Activated CD4-positive, alpha-beta T cell treated with anti-CD3 and anti-CD28 coated beads, Interleukin-2, amount 10 ng/mL, durations not matched to agents 7 days and 5 days (primary cell): ENCODE measurements at regions not wholly inside any gene's neighbourhood (a gene's known extent, or its start where the extent isn't known, plus 50 kb on each side); places are given as distances from the start of the nearest gene placed in this dataset.
"Not testable (repeated sequence)": the region's sequence is repeated elsewhere in the genome, so short reads cannot be mapped to it uniquely, and the experiment has no call there.

Source experiments
- CTCF ChIA-PET: fragments of 350-600 bp; sonication (Branson Sonifier 250); formaldehyde crosslinking; loops from one replicate; lab custom pipeline; 2021; ENCODE audit warnings: antibody characterized with exemption; lab: Charles Lee
- POLR2A ChIA-PET: fragments of 350-600 bp; sonication (Branson Sonifier 250); formaldehyde crosslinking; loops from one replicate; lab custom pipeline; 2021; ENCODE audit warnings: antibody characterized with exemption; lab: Charles Lee
- DNase-seq: peaks from one replicate; pipeline ENCODE4 v3.0.0-alpha.2; 2020
- H3K27ac Mint-ChIP-seq: one replicate; pipeline ENCODE4 v1.8.0; 2021; ENCODE audit warnings: mild to moderate bottlenecking, moderate library complexity, mixed read lengths
- H3K27me3 Mint-ChIP-seq: one replicate; pipeline ENCODE4 v1.8.0; 2021; ENCODE audit warnings: mixed read lengths
- H3K36me3 Mint-ChIP-seq: one replicate; pipeline ENCODE4 v1.8.0; 2021; ENCODE audit warnings: low read depth, mixed read lengths
- H3K4me1 Mint-ChIP-seq: one replicate; pipeline ENCODE4 v1.8.0; 2021; ENCODE audit warnings: mixed read lengths
- H3K4me3 Mint-ChIP-seq: one replicate; pipeline ENCODE4 v1.8.0; 2021; ENCODE audit warnings: mild to moderate bottlenecking, moderate library complexity, mixed read lengths
- H3K9me3 Mint-ChIP-seq: one replicate; pipeline ENCODE4 v1.8.0; 2021; ENCODE audit warnings: mixed read lengths

DNA sequence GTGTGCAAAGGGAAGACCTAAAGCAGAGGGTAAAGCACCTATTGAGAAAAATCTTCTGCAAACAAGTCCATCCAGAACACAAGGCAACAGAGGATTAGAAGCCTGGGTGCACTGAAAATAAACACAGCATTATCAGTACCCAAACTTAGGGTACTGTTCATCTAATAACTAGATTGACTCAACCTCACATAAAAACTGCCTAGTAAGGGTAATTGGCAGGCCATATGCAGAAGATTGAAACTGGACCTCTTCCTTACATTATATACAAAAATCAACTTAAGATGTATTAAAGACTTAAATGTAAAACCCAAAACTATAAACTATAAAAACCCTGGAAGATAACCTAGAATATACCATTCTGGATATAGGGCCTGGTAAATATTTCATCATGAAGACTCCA, 91.2 kb upstream of the SIRPG start:
- DNase-seq: no peak
- ChIA-PET POLR2A (no interaction called here), CTCF (no interaction called here)
- H3K27me3 Mint-ChIP-seq: peaks cover 27% of the 10 kb centered on the region
- H3K9me3 Mint-ChIP-seq: peaks cover 7% of the 10 kb centered on the region
- no peak overlapping the region for H3K4me3 Mint-ChIP-seq
- no peaks in the 10 kb centered on the region for H3K36me3 Mint-ChIP-seq
- no peaks in the 10 kb centered on the region for H3K4me1 Mint-ChIP-seq
- H3K27ac Mint-ChIP-seq: no peak overlapping the region

DNA sequence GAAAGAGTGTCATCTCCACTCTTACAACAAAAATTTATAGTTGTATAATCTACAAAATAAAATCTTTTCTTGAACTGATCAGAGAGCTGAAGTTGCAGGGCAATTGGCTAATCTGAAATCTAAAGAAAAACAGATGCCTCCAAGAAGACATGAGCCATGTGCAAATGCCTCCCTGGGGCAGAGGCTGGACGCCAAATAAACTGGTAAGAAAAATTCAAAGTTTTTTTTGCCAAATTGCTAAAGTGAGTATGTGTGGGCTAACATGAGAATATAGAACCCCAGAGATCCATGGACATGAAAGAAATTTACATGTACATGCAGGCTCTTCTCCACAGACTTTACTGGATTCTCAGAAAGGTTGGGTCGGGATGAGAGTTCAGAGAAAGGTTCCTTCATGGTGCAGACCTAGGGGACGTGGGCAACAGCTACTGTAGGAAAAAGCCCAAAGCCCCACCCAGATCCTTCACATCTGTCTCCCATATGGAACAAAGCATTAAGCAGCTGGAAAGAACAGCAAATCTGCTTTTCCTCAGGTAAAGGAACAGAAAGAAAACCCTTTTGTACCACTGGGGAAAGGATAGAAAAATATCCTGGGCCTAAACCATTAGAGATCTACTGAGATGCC, 90.5 kb upstream of the SIRPG start:
- peaks cover 24% of the 10 kb centered on the region for H3K27me3 Mint-ChIP-seq
- no peak for DNase-seq
- POLR2A ChIA-PET: no interaction called here
- H3K4me3 Mint-ChIP-seq: no peak overlapping the region
- no peaks in the 10 kb centered on the region for H3K4me1 Mint-ChIP-seq
- peaks cover 7% of the 10 kb centered on the region for H3K9me3 Mint-ChIP-seq
- CTCF ChIA-PET: no interaction called here
- no peak overlapping the region for H3K27ac Mint-ChIP-seq
- H3K36me3 Mint-ChIP-seq: no peaks in the 10 kb centered on the region

DNA sequence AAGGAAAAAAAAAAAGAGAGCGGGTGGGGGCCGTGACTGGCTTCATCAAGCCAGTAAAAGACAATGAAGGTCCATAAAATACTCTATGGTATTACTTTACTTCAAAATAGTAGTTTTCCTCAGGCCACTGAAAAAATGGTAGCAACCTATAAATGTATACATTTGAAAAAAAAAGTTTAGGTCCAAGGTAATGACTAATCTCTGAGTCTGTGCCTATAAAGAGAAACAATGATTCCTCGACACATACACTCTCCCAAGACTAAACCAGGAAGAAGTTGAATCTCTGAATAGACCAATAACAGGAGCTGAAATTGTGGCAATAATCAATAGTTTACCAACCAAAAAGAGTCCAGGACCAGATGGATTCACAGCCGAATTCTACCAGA, 84.5 kb upstream of the SIRPG start:
- H3K27me3 Mint-ChIP-seq: peaks cover 16% of the 10 kb centered on the region
- CTCF ChIA-PET, DNase-seq, H3K4me3 Mint-ChIP-seq, H3K36me3 Mint-ChIP-seq, H3K27ac Mint-ChIP-seq, H3K9me3 Mint-ChIP-seq, POLR2A ChIA-PET, H3K4me1 Mint-ChIP-seq: not testable (repeated sequence)

DNA sequence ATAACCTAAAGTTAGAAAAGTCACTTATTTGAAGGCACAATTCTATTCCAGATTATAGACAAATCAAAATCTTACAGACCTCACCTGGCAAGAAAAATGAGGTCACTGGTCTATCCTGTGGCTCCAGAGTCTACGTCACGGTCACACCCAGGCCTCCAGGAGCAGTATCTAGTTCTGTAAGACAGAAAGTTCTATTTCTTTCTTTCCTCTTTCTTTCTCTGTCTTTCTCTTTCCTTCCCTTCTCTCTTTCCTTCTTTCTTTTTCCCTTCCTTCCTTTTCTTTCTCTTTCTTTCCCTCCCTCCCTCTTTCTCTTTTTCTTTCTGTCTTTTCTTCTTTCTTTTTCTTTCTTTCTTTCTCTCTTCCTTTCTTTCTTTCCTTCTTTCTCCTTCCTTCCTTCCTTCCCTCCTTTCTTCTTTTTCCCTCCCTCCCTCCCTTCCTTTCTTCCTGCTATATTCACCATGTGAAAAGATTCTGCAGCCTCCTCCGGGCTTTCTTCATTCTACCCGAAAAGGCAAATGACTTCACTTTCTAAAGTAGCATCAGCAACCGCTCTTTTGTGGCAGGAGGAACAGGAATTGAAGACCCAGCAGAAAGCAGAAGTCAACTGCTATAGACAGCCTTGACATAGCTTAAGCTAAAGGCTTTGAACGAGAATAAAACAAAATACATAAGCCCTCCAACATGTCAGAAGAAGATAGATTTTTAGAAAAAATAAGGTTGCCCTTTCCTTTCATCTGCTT, 83.9 kb upstream of the SIRPG start:
- CTCF ChIA-PET: no interaction called here
- H3K4me3 Mint-ChIP-seq: no peak overlapping the region

DNA sequence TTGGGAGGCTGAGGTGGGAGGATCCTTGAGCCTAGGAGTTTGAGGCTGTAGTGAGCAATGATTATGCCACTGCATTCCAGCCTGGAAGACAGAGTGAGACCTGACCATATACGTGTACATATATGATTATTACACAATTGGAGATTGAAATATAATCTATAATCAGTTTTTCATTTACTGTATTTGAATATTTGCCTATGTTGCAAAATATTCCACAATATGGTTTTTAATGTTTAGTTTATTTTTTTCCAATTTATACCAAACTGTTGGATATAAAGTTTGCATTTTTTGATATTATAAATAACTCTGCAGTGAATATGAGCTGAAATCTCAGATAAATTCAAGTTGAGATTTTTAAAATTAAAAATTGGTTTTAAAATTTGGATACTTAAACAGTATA, 79.6 kb upstream of the SIRPG start:
- peaks cover 15% of the 10 kb centered on the region for H3K27me3 Mint-ChIP-seq

More for the DNA sequence above, 83.9 kb upstream of the SIRPG start:
- Mint-ChIP-seq H3K4me1 (peaks cover 1% of the 10 kb centered on the region), H3K27ac (no peak overlapping the region), H3K36me3 (no peaks in the 10 kb centered on the region), H3K9me3 (no peaks in the 10 kb centered on the region), H3K27me3 (peaks cover 16% of the 10 kb centered on the region)
- POLR2A ChIA-PET: no interaction called here
- DNase-seq: no peak

DNA sequence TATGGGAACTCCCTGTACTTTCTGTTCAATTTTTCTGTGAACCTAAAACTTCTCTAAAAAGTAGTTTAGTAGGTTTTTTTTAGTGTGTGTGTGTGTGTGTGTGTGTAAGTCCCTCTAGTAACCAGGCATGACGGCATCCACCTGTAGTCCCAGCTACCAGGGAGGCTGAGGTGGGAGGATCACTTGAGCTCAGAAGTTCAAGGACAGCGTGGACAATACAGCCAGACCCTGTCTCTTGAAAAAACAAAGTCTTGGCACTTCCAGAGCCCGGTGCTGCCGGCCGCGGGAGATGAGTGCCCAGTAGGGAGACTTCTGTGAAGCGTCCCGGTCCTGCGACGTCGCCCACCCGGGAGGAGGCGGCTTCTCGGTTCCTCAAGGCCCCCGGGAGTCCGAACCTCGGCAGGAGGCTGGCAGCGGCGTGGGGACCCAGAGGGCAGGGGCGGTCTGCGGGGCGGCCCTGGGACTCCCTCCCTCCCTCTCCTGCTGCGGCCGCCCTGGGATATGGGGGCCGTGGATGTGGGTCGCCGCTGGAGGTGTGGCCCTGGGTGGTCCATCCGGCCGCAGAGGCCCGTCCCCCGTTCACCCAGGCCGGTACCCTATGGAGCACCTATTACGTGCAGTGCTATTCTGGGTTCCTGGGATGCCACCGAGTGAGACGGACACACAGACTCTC, 78.0 kb upstream of the SIRPG start:
- ChIA-PET POLR2A (interaction anchor here (0.5 kb wide), 1 partner anchor 21 kb away, joined by 3 read pairs; no protein-coding TSS in a partner anchor), CTCF (interaction anchor here (0.8 to 1.3 kb wide), 3 partner anchors 86 to 235 kb away, joined by 3 read pairs; no protein-coding TSS in a partner anchor)
- Mint-ChIP-seq H3K36me3 (no peaks in the 10 kb centered on the region), H3K27ac (no peak overlapping the region), H3K9me3 (no peaks in the 10 kb centered on the region), H3K4me3 (no peak overlapping the region), H3K27me3 (peaks cover 7% of the 10 kb centered on the region), H3K4me1 (peaks cover 10% of the 10 kb centered on the region)
- no peak for DNase-seq

More for the DNA sequence above, 79.6 kb upstream of the SIRPG start:
- no peaks in the 10 kb centered on the region for H3K9me3 Mint-ChIP-seq
- no peak overlapping the region for H3K27ac Mint-ChIP-seq
- CTCF ChIA-PET: no interaction called here
- POLR2A ChIA-PET: no interaction called here
- H3K36me3 Mint-ChIP-seq: no peaks in the 10 kb centered on the region
- peaks cover 11% of the 10 kb centered on the region for H3K4me1 Mint-ChIP-seq
- no peak overlapping the region for H3K4me3 Mint-ChIP-seq
- no peak for DNase-seq

DNA sequence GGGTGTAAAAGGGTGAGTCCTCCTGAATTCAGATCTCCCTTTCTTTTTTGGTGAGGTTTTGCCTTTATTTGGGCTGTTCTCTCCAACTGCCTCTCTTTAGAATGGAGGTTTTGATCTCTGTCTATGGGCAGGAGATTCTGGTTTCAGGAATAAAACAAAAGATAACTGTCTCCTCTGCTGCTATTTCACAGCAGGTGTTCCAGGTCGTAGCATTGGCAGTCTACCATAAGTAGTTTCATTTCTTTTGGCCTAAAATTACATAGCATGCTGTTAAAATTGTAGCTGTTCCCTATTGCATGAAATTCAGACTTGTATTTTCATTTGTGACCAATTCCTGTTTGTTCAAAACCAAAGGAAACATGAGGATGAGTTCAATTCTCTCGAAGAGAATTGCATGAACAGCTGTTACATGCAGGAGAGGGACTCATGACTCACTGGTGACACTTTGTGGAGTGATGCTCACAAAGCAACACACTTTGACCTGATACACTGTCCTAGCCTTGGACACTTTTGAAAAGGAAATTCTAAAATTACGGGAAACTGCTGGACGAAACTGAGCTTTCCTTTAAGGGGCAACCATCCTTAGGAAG, 76.8 kb upstream of the SIRPG start:
- Mint-ChIP-seq H3K27ac (no peak overlapping the region), H3K9me3 (no peaks in the 10 kb centered on the region), H3K4me1 (peaks cover 10% of the 10 kb centered on the region), H3K4me3 (no peak overlapping the region), H3K36me3 (no peaks in the 10 kb centered on the region), H3K27me3 (peaks cover 2% of the 10 kb centered on the region)
- peak; percentile 55 for DNase-seq
- POLR2A ChIA-PET: no interaction called here
- CTCF ChIA-PET: interaction anchor here (0.7 to 1.3 kb wide), 7 partner anchors 14 to 234 kb away, joined by 3 read pairs; no protein-coding TSS in a partner anchor

DNA sequence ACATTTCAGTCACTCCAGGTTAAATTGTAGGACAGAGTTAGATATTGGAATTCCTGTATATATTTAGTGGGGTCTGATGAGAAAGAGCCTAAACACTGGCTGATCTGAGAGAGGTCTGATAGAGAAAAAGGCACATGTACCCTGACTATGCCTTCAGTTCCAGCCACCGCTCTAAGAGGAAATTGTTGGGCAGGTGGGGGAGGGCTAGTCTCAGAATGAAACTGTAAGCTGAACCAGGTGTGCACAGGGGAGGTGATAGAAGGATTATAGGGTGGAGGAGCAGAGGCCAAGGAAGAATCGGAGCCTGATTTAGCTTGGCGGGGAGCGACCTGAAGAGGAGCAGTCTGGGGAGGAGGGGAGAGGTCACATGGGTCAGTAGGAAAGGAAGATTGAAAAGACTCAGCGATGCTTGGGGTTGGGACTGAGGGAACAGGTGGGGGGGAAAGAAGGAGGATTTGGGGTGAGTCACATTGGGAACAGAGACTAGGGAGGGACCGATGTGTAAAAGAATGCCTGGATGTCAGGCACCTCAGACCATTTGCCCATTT, 74.3 kb upstream of the SIRPG start:
- H3K9me3 Mint-ChIP-seq, H3K4me1 Mint-ChIP-seq, H3K36me3 Mint-ChIP-seq, POLR2A ChIA-PET, H3K27me3 Mint-ChIP-seq: not testable (repeated sequence)
- peak; percentile 54 for DNase-seq
- CTCF ChIA-PET: interaction anchor here (1.1 kb wide), 1 partner anchor 223 kb away, joined by 6 read pairs; no protein-coding TSS in a partner anchor
- peak overlapping the region; percentile 55 for H3K27ac Mint-ChIP-seq
- H3K4me3 Mint-ChIP-seq: peak overlapping the region; percentile 2

DNA sequence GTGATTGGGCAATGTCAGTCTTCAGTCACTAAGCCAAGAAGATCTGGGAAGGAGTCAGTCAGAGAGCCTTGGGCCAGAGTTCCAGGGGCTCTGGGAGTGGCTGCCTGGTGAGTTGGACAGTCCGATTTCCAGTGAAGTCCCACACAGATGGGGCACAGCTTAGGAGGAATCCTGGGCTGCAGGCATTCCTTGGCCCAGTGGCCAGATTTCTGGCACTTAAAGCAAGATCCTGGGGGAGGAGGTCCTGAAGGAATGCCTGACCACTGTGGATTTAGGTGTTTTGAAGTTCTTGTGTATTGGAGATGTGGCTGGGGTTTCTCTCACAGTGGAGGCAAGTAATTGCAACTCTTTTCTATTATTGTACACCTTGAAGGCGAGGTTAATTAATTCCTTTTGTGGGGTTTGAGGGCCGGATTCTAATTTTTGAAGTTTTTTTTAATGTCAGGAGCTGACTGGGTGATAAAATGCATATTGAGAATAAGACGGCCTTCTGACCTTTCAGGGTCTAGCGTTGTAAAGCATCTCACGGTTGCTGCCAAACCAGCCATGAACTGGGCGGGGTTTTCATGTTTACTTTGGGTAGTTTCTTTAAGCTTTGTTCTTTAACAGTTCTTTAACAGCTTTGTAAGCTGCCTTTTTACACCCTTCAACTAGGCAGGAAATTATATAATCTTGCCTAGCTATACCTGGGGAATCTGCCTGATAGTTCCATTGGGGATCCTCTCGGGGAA, 73.6 kb upstream of the SIRPG start:
- H3K36me3 Mint-ChIP-seq, POLR2A ChIA-PET, H3K27me3 Mint-ChIP-seq, H3K9me3 Mint-ChIP-seq, H3K4me1 Mint-ChIP-seq: not testable (repeated sequence)
- CTCF ChIA-PET: interaction anchor here (1.1 kb wide), 1 partner anchor 222 kb away, joined by 6 read pairs; no protein-coding TSS in a partner anchor
- Mint-ChIP-seq H3K27ac (peak overlapping the region; percentile 55), H3K4me3 (peak overlapping the region; percentile 2)
- DNase-seq: peak; percentile 16

DNA sequence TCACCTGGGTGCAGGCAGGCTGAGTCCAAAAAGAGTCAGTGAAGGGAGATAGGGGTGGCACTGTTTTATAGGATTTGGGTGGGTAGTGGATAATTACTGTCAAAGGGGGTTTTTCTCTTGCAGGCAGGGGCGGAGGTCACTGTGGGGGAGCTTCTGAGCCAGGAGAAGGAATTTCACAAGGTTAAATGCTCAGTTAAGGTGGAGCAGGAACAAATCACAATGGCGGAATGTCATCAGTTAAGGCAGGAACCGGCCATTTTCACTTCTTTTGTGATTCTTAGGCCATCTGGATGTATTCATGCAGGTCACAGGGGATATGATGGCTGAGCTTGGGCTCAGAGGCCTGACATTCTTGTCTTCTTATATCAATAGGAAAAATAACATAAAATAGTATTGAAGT, 69.7 kb upstream of the SIRPG start:
- H3K9me3 Mint-ChIP-seq: peaks cover 11% of the 10 kb centered on the region
- H3K27me3 Mint-ChIP-seq, H3K4me3 Mint-ChIP-seq, POLR2A ChIA-PET, DNase-seq, H3K27ac Mint-ChIP-seq, H3K36me3 Mint-ChIP-seq, H3K4me1 Mint-ChIP-seq: not testable (repeated sequence)
- CTCF ChIA-PET: interaction anchor here (1.5 kb wide), 1 partner anchor 50 kb away, joined by 3 read pairs; no protein-coding TSS in a partner anchor

DNA sequence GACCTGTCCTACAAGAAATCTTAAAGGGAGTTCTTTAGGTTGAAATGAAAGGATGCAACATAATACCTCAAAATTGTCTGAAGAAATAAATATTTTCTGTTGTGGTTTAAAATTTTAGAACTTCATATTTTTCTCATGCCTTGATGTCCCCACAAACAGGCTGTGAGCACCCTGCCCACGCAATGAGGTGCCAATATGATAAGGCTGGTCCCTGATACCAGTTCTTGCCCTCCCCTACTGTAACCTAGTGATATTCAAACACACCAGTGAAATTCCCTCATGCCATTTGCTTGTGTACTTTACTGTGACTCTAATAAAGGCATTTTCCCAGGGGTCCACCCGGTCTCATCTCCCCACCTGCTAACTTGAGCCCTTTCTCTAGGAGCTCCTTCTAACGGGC, 67.3 kb upstream of the SIRPG start:
- Mint-ChIP-seq H3K27me3 (no peaks in the 10 kb centered on the region), H3K27ac (no peak overlapping the region), H3K4me1 (peaks cover 6% of the 10 kb centered on the region), H3K4me3 (no peak overlapping the region), H3K36me3 (peaks cover 2% of the 10 kb centered on the region), H3K9me3 (peaks cover 11% of the 10 kb centered on the region)
- ChIA-PET CTCF (no interaction called here), POLR2A (no interaction called here)
- DNase-seq: no peak

DNA sequence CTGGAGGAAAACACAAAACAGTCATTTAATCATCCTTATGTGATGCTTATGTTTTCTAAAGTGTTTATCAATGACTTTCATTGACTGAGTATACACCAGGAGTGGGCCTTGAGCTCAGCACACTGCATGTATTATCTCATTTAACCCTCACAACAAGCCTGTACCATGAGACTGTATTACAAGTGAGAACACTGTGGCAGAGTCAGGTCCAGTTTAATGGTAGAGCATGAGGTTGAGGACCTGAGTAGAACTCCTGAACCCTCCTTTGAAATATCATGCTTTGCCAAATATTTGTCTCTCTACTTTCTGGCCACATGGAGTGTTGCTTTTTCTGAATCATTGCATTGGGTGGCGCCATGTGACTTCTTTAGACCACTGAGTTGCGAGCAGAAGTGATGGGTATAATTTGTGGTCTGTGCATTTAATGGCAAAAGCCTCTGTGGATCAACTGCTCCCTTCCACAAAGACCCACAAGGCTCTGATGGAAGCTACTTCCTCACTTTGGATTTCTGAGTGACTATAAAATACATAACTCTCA, 65.0 kb upstream of the SIRPG start:
- peaks cover 2% of the 10 kb centered on the region for H3K36me3 Mint-ChIP-seq
- no peaks in the 10 kb centered on the region for H3K27me3 Mint-ChIP-seq
- no peak for DNase-seq
- ChIA-PET POLR2A (no interaction called here), CTCF (no interaction called here)
- H3K9me3 Mint-ChIP-seq: peaks cover 11% of the 10 kb centered on the region
- no peak overlapping the region for H3K27ac Mint-ChIP-seq
- peaks cover 12% of the 10 kb centered on the region for H3K4me1 Mint-ChIP-seq
- no peak overlapping the region for H3K4me3 Mint-ChIP-seq
